ENCODE measurements at regions not wholly inside any gene's neighbourhood (a gene's known extent, or its start where the extent isn't known, plus 50 kb on each side); places are given as distances from the start of the nearest gene placed in this dataset.
"Not testable (repeated sequence)": the region's sequence is repeated elsewhere in the genome, so short reads cannot be mapped to it uniquely, and the experiment has no call there.

GRCh38 chr4:13893987-13894386 lies 266.5 kb upstream of the BOD1L1 start:
- no peak for DNase-seq (ENCODE audit: low read depth)

GRCh38 chr4:13900780-13901179 lies 273.3 kb upstream of the BOD1L1 start:
- DNase-seq (ENCODE audit: low read depth) = no peak

GRCh38 chr4:13902146-13902545 lies 274.6 kb upstream of the BOD1L1 start:
- DNase-seq (ENCODE audit: low read depth) = no peak

GRCh38 chr4:13903061-13903460 lies 275.5 kb upstream of the BOD1L1 start:
- no peak for DNase-seq (ENCODE audit: low read depth)

GRCh38 chr4:13903901-13904300 lies 276.4 kb upstream of the BOD1L1 start:
- no peak for DNase-seq (ENCODE audit: low read depth)

- DNase-seq (ENCODE audit: low read depth) = peak; percentile 78
These were observed 278.0 kb upstream of the BOD1L1 start for GRCh38 chr4:13905543-13905942.

- no peak for DNase-seq (ENCODE audit: low read depth)
These were observed 279.2 kb upstream of the BOD1L1 start for GRCh38 chr4:13906727-13907126.

GRCh38 chr4:13907255-13907751 lies 279.8 kb upstream of the BOD1L1 start:
- peak; percentile 98 for DNase-seq (ENCODE audit: low read depth)

- no peak for DNase-seq (ENCODE audit: low read depth)
These were observed 280.9 kb upstream of the BOD1L1 start for GRCh38 chr4:13908455-13908854.

GRCh38 chr4:13910556-13910955 lies 283.0 kb upstream of the BOD1L1 start:
- no peak for DNase-seq (ENCODE audit: low read depth)

- DNase-seq (ENCODE audit: low read depth) = no peak
These were observed 283.7 kb upstream of the BOD1L1 start for GRCh38 chr4:13911256-13911655.

- no peak for DNase-seq (ENCODE audit: low read depth)
These were observed 285.0 kb upstream of the BOD1L1 start for GRCh38 chr4:13912436-13912925.

- peak; percentile 61 for DNase-seq (ENCODE audit: low read depth)
These were observed 285.4 kb upstream of the BOD1L1 start for GRCh38 chr4:13912966-13913365.

- DNase-seq (ENCODE audit: low read depth) = peak; percentile 91
These were observed 289.5 kb upstream of the BOD1L1 start for GRCh38 chr4:13917015-13917414.

- DNase-seq (ENCODE audit: low read depth) = peak; percentile 99
These were observed 290.6 kb upstream of the BOD1L1 start for GRCh38 chr4:13918110-13918509.

GRCh38 chr4:13918991-13919441 lies 291.5 kb upstream of the BOD1L1 start:
- peak; percentile 98 for DNase-seq (ENCODE audit: low read depth)

GRCh38 chr4:13920111-13920875 lies 292.8 kb upstream of the BOD1L1 start:
- no peak for DNase-seq (ENCODE audit: low read depth)

GRCh38 chr4:13920901-13921300 lies 293.4 kb upstream of the BOD1L1 start:
- DNase-seq (ENCODE audit: low read depth) = peak; percentile 100

- peak; percentile 62 for DNase-seq (ENCODE audit: low read depth)
These were observed 294.3 kb upstream of the BOD1L1 start for GRCh38 chr4:13921805-13922204.

- DNase-seq (ENCODE audit: low read depth) = peak; percentile 27
These were observed 294.9 kb upstream of the BOD1L1 start for GRCh38 chr4:13922459-13922858.

GRCh38 chr4:13922873-13923645 lies 295.5 kb upstream of the BOD1L1 start:
- DNase-seq (ENCODE audit: low read depth) = peak; percentile 54

- not testable (repeated sequence) for DNase-seq (ENCODE audit: low read depth)
These were observed 297.4 kb upstream of the BOD1L1 start for GRCh38 chr4:13924900-13925299.

- DNase-seq (ENCODE audit: low read depth) = no peak
These were observed 300.7 kb upstream of the BOD1L1 start for GRCh38 chr4:13928214-13928613.

Measured in EH (cell line).